A673 (cell line): ENCODE measurements at regions not wholly inside any gene's neighbourhood (a gene's known extent, or its start where the extent isn't known, plus 50 kb on each side); places are given as distances from the start of the nearest gene placed in this dataset.

Experiments
- EZH2 ChIP-seq: fragments of 200-600 bp; sonication (generic); IDR thresholded peaks from 2 replicates; pipeline ENCODE4 v1.6.1; 2017; ENCODE audit warnings: borderline replicate concordance, low read depth, mild to moderate bottlenecking, mixed read lengths, antibody characterized with exemption, low read length; ENCODE audit not compliant: poor library complexity, severe bottlenecking
- TF ChIP-seq, protein P1 (sequence below): fragments of 300-800, 200-600 bp; sonication (generic); conservative IDR thresholded peaks from 2 replicates; pipeline ENCODE4 v1.5.1; 2017; ENCODE audit warnings: low read depth, mild to moderate bottlenecking, antibody characterized with exemption, low read length, moderate library complexity, mixed read lengths

GRCh38 chr17:36674278-36674650, 72.9 kb downstream of the MRM1 start:
- TF ChIP-seq, protein P1, sequence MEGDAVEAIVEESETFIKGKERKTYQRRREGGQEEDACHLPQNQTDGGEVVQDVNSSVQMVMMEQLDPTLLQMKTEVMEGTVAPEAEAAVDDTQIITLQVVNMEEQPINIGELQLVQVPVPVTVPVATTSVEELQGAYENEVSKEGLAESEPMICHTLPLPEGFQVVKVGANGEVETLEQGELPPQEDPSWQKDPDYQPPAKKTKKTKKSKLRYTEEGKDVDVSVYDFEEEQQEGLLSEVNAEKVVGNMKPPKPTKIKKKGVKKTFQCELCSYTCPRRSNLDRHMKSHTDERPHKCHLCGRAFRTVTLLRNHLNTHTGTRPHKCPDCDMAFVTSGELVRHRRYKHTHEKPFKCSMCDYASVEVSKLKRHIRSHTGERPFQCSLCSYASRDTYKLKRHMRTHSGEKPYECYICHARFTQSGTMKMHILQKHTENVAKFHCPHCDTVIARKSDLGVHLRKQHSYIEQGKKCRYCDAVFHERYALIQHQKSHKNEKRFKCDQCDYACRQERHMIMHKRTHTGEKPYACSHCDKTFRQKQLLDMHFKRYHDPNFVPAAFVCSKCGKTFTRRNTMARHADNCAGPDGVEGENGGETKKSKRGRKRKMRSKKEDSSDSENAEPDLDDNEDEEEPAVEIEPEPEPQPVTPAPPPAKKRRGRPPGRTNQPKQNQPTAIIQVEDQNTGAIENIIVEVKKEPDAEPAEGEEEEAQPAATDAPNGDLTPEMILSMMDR: no peak
- TF ChIP-seq EZH2: no peak
